ENCODE measurements at regions not wholly inside any gene's neighbourhood (a gene's known extent, or its start where the extent isn't known, plus 50 kb on each side); places are given as distances from the start of the nearest gene placed in this dataset.

DNA sequence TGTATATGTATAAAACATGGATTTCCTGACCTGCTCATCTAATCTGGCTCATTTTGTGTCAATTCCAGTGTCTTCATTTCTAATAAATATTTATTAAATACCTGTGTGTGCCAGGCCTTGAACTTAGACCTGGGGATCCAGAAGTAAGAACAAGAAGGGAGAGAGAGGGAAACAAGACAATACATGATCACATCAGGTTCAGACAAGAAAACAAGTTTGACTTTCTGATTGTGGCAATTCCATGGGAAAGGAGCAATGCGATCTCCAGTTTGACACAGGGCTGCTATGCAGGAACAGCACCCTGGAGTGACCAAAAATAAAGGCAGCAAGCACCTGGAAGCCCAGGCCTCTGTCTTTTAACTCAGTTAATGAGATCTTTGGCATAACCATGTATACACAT lies 198.1 kb upstream of the ACTBL2 start:
- Histone ChIP-seq H3K4me1 (ENCODE audit: control insufficient read depth in 2 of 2, insufficient read depth in 2 of 2, low read length in 2 of 2) (no peaks in the 10 kb centered on the region), H3K9me3 (ENCODE audit: control extremely low read depth in 1 of 3, control insufficient read depth in 2 of 3, insufficient read depth in 1 of 3, low read length in 2 of 3) (no peaks in the 10 kb centered on the region), H3K27me3 (replicated peaks in 1 of 4; ENCODE audit: control extremely low read depth in 1 of 4, control insufficient read depth in 3 of 4, insufficient read depth in 4 of 4, low read length in 3 of 4) (no peaks in the 10 kb centered on the region), H3K9ac (ENCODE audit: low read length) (no peak overlapping the region), H3K79me2 (ENCODE audit: control insufficient read depth, insufficient read depth, low read length) (no peaks in the 10 kb centered on the region), H3K4me2 (replicated peaks; ENCODE audit: low read depth, low read length, poor library complexity, severe bottlenecking) (no peak overlapping the region), H2AFZ (ENCODE audit: insufficient read depth, low read depth, low read length, poor library complexity, severe bottlenecking) (no peak overlapping the region), H3K36me3 (replicated peaks in 1 of 2; ENCODE audit: control extremely low read depth in 1 of 2, control insufficient read depth in 1 of 2, extremely low read depth in 1 of 2, insufficient read depth in 2 of 2, low read length in 1 of 2) (no peaks in the 10 kb centered on the region), H3K4me3 (ENCODE audit: control extremely low read depth in 1 of 5, extremely low read depth in 1 of 5, insufficient read depth in 1 of 5, low read depth in 2 of 5, low read length in 4 of 5) (no peak overlapping the region), H4K20me1 (ENCODE audit: control insufficient read depth, insufficient read depth, low read length, poor library complexity, severe bottlenecking) (no peaks in the 10 kb centered on the region), H3K27ac (ENCODE audit: low read length in 2 of 2) (no peak overlapping the region)
- intact Hi-C loops (cut with micrococcal nuclease): no loop called here
- ChIA-PET POLR2A (no interaction called here), CTCF (no interaction called here)
- TF ChIP-seq, protein P1, sequence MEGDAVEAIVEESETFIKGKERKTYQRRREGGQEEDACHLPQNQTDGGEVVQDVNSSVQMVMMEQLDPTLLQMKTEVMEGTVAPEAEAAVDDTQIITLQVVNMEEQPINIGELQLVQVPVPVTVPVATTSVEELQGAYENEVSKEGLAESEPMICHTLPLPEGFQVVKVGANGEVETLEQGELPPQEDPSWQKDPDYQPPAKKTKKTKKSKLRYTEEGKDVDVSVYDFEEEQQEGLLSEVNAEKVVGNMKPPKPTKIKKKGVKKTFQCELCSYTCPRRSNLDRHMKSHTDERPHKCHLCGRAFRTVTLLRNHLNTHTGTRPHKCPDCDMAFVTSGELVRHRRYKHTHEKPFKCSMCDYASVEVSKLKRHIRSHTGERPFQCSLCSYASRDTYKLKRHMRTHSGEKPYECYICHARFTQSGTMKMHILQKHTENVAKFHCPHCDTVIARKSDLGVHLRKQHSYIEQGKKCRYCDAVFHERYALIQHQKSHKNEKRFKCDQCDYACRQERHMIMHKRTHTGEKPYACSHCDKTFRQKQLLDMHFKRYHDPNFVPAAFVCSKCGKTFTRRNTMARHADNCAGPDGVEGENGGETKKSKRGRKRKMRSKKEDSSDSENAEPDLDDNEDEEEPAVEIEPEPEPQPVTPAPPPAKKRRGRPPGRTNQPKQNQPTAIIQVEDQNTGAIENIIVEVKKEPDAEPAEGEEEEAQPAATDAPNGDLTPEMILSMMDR (IDR thresholded peaks at IDR 0.05): no peak
- TF ChIP-seq EZH2 (IDR thresholded peaks at IDR 0.05; ENCODE audit: borderline replicate concordance, insufficient read depth, low read depth, low read length, poor library complexity, severe bottlenecking): no peak
- no peaks in the 10 kb centered on the region for H3K9me3 Mint-ChIP-seq (ENCODE audit: insufficient read depth)
- 100% methylated on average over 1 of the region's 1 CpG for WGBS (ENCODE audit: insufficient coverage)
- H3K4me1 Mint-ChIP-seq: no peaks in the 10 kb centered on the region
- no peak overlapping the region for H3K4me3 Mint-ChIP-seq
- no peak for ATAC-seq (ENCODE audit: low read depth)
- DNase-seq: no peak
- no peak overlapping the region for H3K27ac Mint-ChIP-seq
- H3K27me3 Mint-ChIP-seq: peaks cover 10% of the 10 kb centered on the region

DNA sequence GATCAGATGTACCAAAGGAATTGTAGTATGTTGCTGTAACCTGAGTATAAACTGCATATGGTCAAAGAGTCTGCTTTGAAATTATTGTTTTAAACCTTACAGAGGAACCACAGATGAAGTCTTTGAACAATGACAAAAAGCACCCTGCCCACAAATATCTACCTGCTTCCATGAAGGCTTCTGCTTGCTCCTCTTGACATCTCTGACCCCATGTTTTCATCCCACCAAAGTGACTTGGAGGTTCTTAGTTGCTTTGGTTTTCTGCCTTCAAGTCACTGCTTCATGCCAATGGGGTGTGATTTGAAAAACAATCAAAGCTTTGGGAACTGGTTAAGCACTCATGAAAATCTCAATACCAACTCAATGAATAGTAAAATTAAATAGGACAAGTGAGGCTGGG lies 194.6 kb upstream of the ACTBL2 start:
- no peaks in the 10 kb centered on the region for H4K20me1 ChIP-seq (ENCODE audit: control insufficient read depth, insufficient read depth, low read length, poor library complexity, severe bottlenecking)
- intact Hi-C loops (cut with micrococcal nuclease): no loop called here
- ChIA-PET POLR2A (no interaction called here), CTCF (no interaction called here)
- no peak overlapping the region for H3K27ac ChIP-seq (ENCODE audit: low read length in 2 of 2)
- no peaks in the 10 kb centered on the region for H3K79me2 ChIP-seq (ENCODE audit: control insufficient read depth, insufficient read depth, low read length)
- TF ChIP-seq EZH2 (IDR thresholded peaks at IDR 0.05; ENCODE audit: borderline replicate concordance, insufficient read depth, low read depth, low read length, poor library complexity, severe bottlenecking): no peak
- TF ChIP-seq, protein P1 (IDR thresholded peaks at IDR 0.05): no peak
- H3K9me3 ChIP-seq (ENCODE audit: control extremely low read depth in 1 of 3, control insufficient read depth in 2 of 3, insufficient read depth in 1 of 3, low read length in 2 of 3): no peaks in the 10 kb centered on the region
- Mint-ChIP-seq H3K4me3 (no peak overlapping the region), H3K27me3 (peaks cover 13% of the 10 kb centered on the region), H3K4me1 (no peaks in the 10 kb centered on the region), H3K9me3 (ENCODE audit: insufficient read depth) (no peaks in the 10 kb centered on the region), H3K27ac (no peak overlapping the region)
- H3K9ac ChIP-seq (ENCODE audit: low read length): no peak overlapping the region
- ATAC-seq (ENCODE audit: low read depth) (no peak), DNase-seq (no peak)
- no peaks in the 10 kb centered on the region for H3K4me1 ChIP-seq (ENCODE audit: control insufficient read depth in 2 of 2, insufficient read depth in 2 of 2, low read length in 2 of 2)
- H3K27me3 ChIP-seq (replicated peaks in 1 of 4; ENCODE audit: control extremely low read depth in 1 of 4, control insufficient read depth in 3 of 4, insufficient read depth in 4 of 4, low read length in 3 of 4): no peaks in the 10 kb centered on the region
- H3K4me3 ChIP-seq (ENCODE audit: control extremely low read depth in 1 of 5, extremely low read depth in 1 of 5, insufficient read depth in 1 of 5, low read depth in 2 of 5, low read length in 4 of 5): no peak overlapping the region
- no peak overlapping the region for H2AFZ ChIP-seq (ENCODE audit: insufficient read depth, low read depth, low read length, poor library complexity, severe bottlenecking)
- no peaks in the 10 kb centered on the region for H3K36me3 ChIP-seq (replicated peaks in 1 of 2; ENCODE audit: control extremely low read depth in 1 of 2, control insufficient read depth in 1 of 2, extremely low read depth in 1 of 2, insufficient read depth in 2 of 2, low read length in 1 of 2)
- H3K4me2 ChIP-seq (replicated peaks; ENCODE audit: low read depth, low read length, poor library complexity, severe bottlenecking): no peak overlapping the region
